IMR-90 (cell line): ENCODE measurements at regions not wholly inside any gene's neighbourhood (a gene's known extent, or its start where the extent isn't known, plus 50 kb on each side); places are given as distances from the start of the nearest gene placed in this dataset.

Source experiments
- ATAC-seq: fragments of 200-7000 bp; cut with Tn5 transposase; 2 replicates; pipeline ENCODE4 v1.9.1; 2020; ENCODE audit warnings: low read depth, mild to moderate bottlenecking, moderate library complexity
- BruUV-seq: library from RNA; stranded (reverse); fragments of 400-500 nt; replicated peaks from 2 replicates; lab custom pipeline; 2021; lab: Mats Ljungman, UMichigan
- CTCF ChIA-PET: fragments of 300-600 bp; formaldehyde crosslinking; extraction: SDS; loops from one replicate; lab custom pipeline; 2021; ENCODE audit warnings: antibody characterized with exemption; lab: Yijun Ruan, JAX
- POLR2A ChIA-PET: fragments of 300-600 bp; sonication (Branson Sonifier 250); formaldehyde crosslinking; loops from one replicate; lab custom pipeline; 2022; ENCODE audit warnings: antibody characterized with exemption; ENCODE audit not compliant: unreplicated experiment; lab: Charles Lee
- DNase-seq: peaks from one replicate; pipeline ENCODE4 v3.0.0; 2013
- H2AFZ ChIP-seq: replicated peaks from 2 replicates; pipeline ENCODE3; 2013; ENCODE audit warnings: low read length, mild to moderate bottlenecking; ENCODE audit not compliant: poor library complexity
- H2AK5ac ChIP-seq: 2 replicates; pipeline ENCODE4 v1.6.1; 2013; ENCODE audit warnings: low read depth, low read length, inconsistent platforms
- H2AK9ac ChIP-seq: replicated peaks from 2 replicates; pipeline ENCODE3; 2013; ENCODE audit warnings: mild to moderate bottlenecking, low read depth, low read length, moderate library complexity; ENCODE audit not compliant: poor library complexity
- H2BK120ac ChIP-seq: 2 replicates; pipeline ENCODE4 v1.6.1; 2013; ENCODE audit warnings: low read depth, low read length, inconsistent platforms
- H2BK15ac ChIP-seq: 3 replicates; pipeline ENCODE4 v1.6.1; 2013; ENCODE audit warnings: low read depth, low read length, inconsistent platforms
- H2BK20ac ChIP-seq: 2 replicates; pipeline ENCODE4 v1.6.1; 2013; ENCODE audit warnings: low read depth, mild to moderate bottlenecking, inconsistent platforms, low read length, moderate library complexity
- H2BK5ac ChIP-seq: 2 replicates; pipeline ENCODE4 v1.6.1; 2013; ENCODE audit warnings: mild to moderate bottlenecking, low read depth, low read length, inconsistent platforms; ENCODE audit not compliant: poor library complexity, severe bottlenecking
- H3K14ac ChIP-seq: replicated peaks from 2 replicates; pipeline ENCODE4 v1.6.1; 2013; ENCODE audit warnings: low read depth, low read length, inconsistent platforms
- H3K18ac ChIP-seq: 2 replicates; pipeline ENCODE4 v1.6.1; 2013; ENCODE audit warnings: low read depth, low read length, control low read depth
- H3K23ac ChIP-seq: 2 replicates; pipeline ENCODE4 v1.6.1; 2013; ENCODE audit warnings: low read depth, low read length, inconsistent platforms
- H3K27ac ChIP-seq: 2 replicates; pipeline ENCODE4 v1.5.1; 2013; ENCODE audit warnings: mild to moderate bottlenecking, control low read depth, low read length; ENCODE audit not compliant: insufficient read depth
- H3K27me3 ChIP-seq: 2 replicates; pipeline ENCODE4 v1.6.1; 2013; ENCODE audit warnings: low read length; ENCODE audit not compliant: control insufficient read depth, insufficient read depth
- H3K36me3 ChIP-seq: 2 replicates; pipeline ENCODE4 v1.6.1; 2013; ENCODE audit warnings: low read length, mixed read lengths; ENCODE audit not compliant: control insufficient read depth, insufficient read depth
- H3K4ac ChIP-seq: 2 replicates; pipeline ENCODE4 v1.6.1; 2013; ENCODE audit warnings: low read depth, low read length, inconsistent platforms
- H3K4me1 ChIP-seq: 2 replicates; pipeline ENCODE4 v1.6.1; 2013; ENCODE audit warnings: low read length, mixed read lengths; ENCODE audit not compliant: control insufficient read depth, insufficient read depth
- H3K4me2 ChIP-seq: 2 replicates; pipeline ENCODE4 v1.6.1; 2013; ENCODE audit warnings: low read depth, mild to moderate bottlenecking, control low read depth, low read length, moderate library complexity
- H3K4me3 ChIP-seq: 2 replicates; pipeline ENCODE4 v1.5.1; 2013; ENCODE audit warnings: low read depth, mild to moderate bottlenecking, control low read depth, low read length, moderate library complexity; ENCODE audit not compliant: insufficient read depth
- H3K56ac ChIP-seq: 2 replicates; pipeline ENCODE4 v1.6.1; 2013; ENCODE audit warnings: low read length, inconsistent platforms; ENCODE audit not compliant: insufficient read depth; ENCODE audit errors: extremely low read depth
- H3K79me1 ChIP-seq, 2 experiments: 2 replicates each; pipeline ENCODE4 v1.6.1; 2013; ENCODE audit warnings: low read length in 2 of 2, inconsistent platforms in 1 of 2, low read depth in 1 of 2
- H3K9ac ChIP-seq: 2 replicates; pipeline ENCODE4 v1.6.1; 2013; ENCODE audit warnings: low read depth, low read length, control low read depth
- H3K9me1 ChIP-seq: 2 replicates; pipeline ENCODE4 v1.6.1; 2013; ENCODE audit warnings: low read length, inconsistent platforms; ENCODE audit not compliant: insufficient read depth
- H3K9me3 ChIP-seq: 2 replicates; pipeline ENCODE4 v1.6.1; 2013; ENCODE audit warnings: low read length; ENCODE audit not compliant: control insufficient read depth, insufficient read depth
- H4K20me1 ChIP-seq: 2 replicates; pipeline ENCODE4 v1.6.1; 2013; ENCODE audit warnings: low read length, inconsistent platforms; ENCODE audit not compliant: insufficient read depth
- H4K5ac ChIP-seq: 2 replicates; pipeline ENCODE4 v1.6.1; 2013; ENCODE audit warnings: mild to moderate bottlenecking, low read depth, low read length, control low read depth
- H4K8ac ChIP-seq, 2 experiments: 2 replicates each; pipeline ENCODE4 v1.6.1; 2013; ENCODE audit warnings: low read depth in 2 of 2, low read length in 2 of 2, control low read depth in 1 of 2, inconsistent platforms in 1 of 2
- H4K91ac ChIP-seq: 2 replicates; pipeline ENCODE4 v1.6.1; 2013; ENCODE audit warnings: low read depth, low read length, inconsistent platforms; ENCODE audit not compliant: insufficient read depth
- BHLHE40 ChIP-seq: fragments of 150-350 bp; IDR thresholded peaks from 2 replicates; pipeline ENCODE4 v1.6.1; 2016; ENCODE audit warnings: mild to moderate bottlenecking, low read depth, low read length
- CEBPB ChIP-seq: IDR thresholded peaks from 2 replicates; pipeline ENCODE4 v1.6.1; 2012; ENCODE audit warnings: low read depth, low read length, improper control_type of control experiment
- CHD1 ChIP-seq: IDR thresholded peaks from 2 replicates; pipeline ENCODE4 v1.6.1; 2012; ENCODE audit warnings: low read depth, low read length, improper control_type of control experiment
- CTCF ChIP-seq: conservative IDR thresholded peaks from 2 replicates; pipeline ENCODE4 v1.5.1; 2012; ENCODE audit warnings: mild to moderate bottlenecking, low read depth, low read length, improper control_type of control experiment
- FOS ChIP-seq: fragments of 150-350 bp; IDR thresholded peaks from 2 replicates; pipeline ENCODE4 v1.6.1; 2016; ENCODE audit warnings: low read depth, low read length
- MAFK ChIP-seq: IDR thresholded peaks from 2 replicates; pipeline ENCODE4 v1.6.1; 2012; ENCODE audit warnings: low read depth, low read length, improper control_type of control experiment
- MAZ ChIP-seq: IDR thresholded peaks from 2 replicates; pipeline ENCODE4 v1.6.1; 2012; ENCODE audit warnings: low read depth, mild to moderate bottlenecking, low read length, improper control_type of control experiment, moderate library complexity, borderline replicate concordance
- MXI1 ChIP-seq: IDR thresholded peaks from 2 replicates; pipeline ENCODE4 v1.6.1; 2012; ENCODE audit warnings: low read depth, mild to moderate bottlenecking, low read length, moderate library complexity, borderline replicate concordance
- NFE2L2 ChIP-seq: fragments of 150-350 bp; IDR thresholded peaks from 2 replicates; pipeline ENCODE4 v1.6.1; 2016; ENCODE audit warnings: low read depth, mild to moderate bottlenecking, low read length
- POLR2A ChIP-seq: IDR thresholded peaks from 2 replicates; pipeline ENCODE4 v1.6.1; 2012; ENCODE audit warnings: mild to moderate bottlenecking, low read depth, low read length
- RAD21 ChIP-seq: IDR thresholded peaks from 2 replicates; pipeline ENCODE4 v1.6.1; 2012; ENCODE audit warnings: low read length, improper control_type of control experiment
- RCOR1 ChIP-seq: IDR thresholded peaks from 2 replicates; pipeline ENCODE4 v1.6.1; 2012; ENCODE audit warnings: mild to moderate bottlenecking, low read length, improper control_type of control experiment; ENCODE audit not compliant: insufficient replicate concordance
- RFX5 ChIP-seq: IDR thresholded peaks from 2 replicates; pipeline ENCODE4 v1.8.0; 2012; ENCODE audit warnings: low read depth, mild to moderate bottlenecking, low read length, moderate library complexity
- SMC3 ChIP-seq: fragments of 150-350 bp; IDR thresholded peaks from 2 replicates; pipeline ENCODE4 v1.6.1; 2016; ENCODE audit warnings: low read depth, mild to moderate bottlenecking, antibody characterized with exemption, low read length, moderate library complexity
- WGBS, 2 experiments: methylation state at CpG; one replicate each; pipeline versions ENCODE4 v1.1.5 to v1.1.7; 2013; ENCODE audit warnings: missing lambda C conversion rate in 2 of 2; ENCODE audit not compliant: insufficient read length in 1 of 2; ENCODE audit errors: extremely low coverage in 2 of 2; 5-methylcytosine and 5-hydroxymethylcytosine counted together
- dilution Hi-C: fragments of 300-500 bp; cut with HindIII; formaldehyde crosslinking; loops from one replicate; pipeline ENCODE4 v1.14.3; 2018; ENCODE audit warnings: low sequenced_read_pairs; ENCODE audit not compliant: unreplicated experiment
- in situ Hi-C: fragments of 300-500 bp; cut with MboI; formaldehyde crosslinking; loops from 3 replicates; pipeline ENCODE4 v1.14.3; 2019; ENCODE audit warnings: low sequenced_read_pairs, inconsistent platforms, mixed read lengths
- intact Hi-C: fragments of 100-400 bp; cut with micrococcal nuclease; formaldehyde crosslinking; loops from 2 replicates; pipeline ENCODE4 v1.10.0; 2022
- TF ChIP-seq, protein P1 (sequence below): fragments of 150-350 bp; IDR thresholded peaks from 2 replicates; pipeline ENCODE4 v1.6.1; 2016; ENCODE audit warnings: low read depth, mild to moderate bottlenecking, low read length, moderate library complexity, borderline replicate concordance
- TF ChIP-seq, protein P2 (sequence below): fragments of 150-350 bp; IDR thresholded peaks from 2 replicates; pipeline ENCODE4 v1.6.1; 2017; ENCODE audit warnings: mild to moderate bottlenecking, antibody characterized with exemption, low read length, low read depth

DNA sequence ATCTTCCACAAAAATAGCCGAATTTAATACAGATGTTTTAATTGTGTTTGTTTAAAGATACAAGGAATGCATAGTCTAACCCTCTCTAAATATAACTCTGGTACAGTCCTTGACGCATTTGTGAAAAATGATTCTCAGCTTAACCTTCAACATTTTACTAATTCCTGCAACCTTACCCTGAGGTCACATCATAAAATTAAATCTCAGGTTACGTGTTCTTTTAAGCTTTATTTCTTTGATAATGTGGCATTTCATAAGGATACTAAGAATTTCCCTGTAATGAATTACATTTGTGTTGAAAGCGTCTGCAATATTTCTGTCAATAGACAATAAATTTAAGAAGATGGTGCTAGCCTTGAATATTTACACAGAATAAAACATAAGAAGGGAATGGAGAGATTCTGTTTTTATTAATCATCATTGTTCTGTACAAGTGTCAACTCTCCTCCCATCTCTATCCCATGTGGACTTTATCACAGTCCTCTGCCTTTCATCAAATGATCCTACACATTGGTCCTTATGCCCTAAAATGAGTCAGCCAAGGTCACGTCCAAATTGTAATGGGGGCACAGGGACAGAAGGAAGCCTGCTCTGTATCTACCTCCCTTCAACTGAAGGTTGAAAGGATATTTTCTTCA, 769.3 kb upstream of the FLRT2 start:
- no CpG with 5 or more reads among the region's 5 CpGs for WGBS, 2 experiments
- Histone ChIP-seq H3K4ac (no peak overlapping the region), H4K20me1 (no peaks in the 10 kb centered on the region), H3K9me1 (no peaks in the 10 kb centered on the region), H3K36me3 (no peaks in the 10 kb centered on the region), H4K5ac (no peak overlapping the region), H2BK120ac (no peak overlapping the region), H3K9ac (no peak overlapping the region), H2BK5ac (no peak overlapping the region), H2AK5ac (no peak overlapping the region), H3K79me1 (no peaks in the 10 kb centered on the region), H3K56ac (no peak overlapping the region), H2BK20ac (no peak overlapping the region), H2BK15ac (no peak overlapping the region), H3K27me3 (no peaks in the 10 kb centered on the region), H2AK9ac (no peak overlapping the region), H3K23ac (no peak overlapping the region), H3K18ac (no peak overlapping the region), H4K8ac (no peak overlapping the region), H4K91ac (no peak overlapping the region), H3K14ac (no peak overlapping the region), H3K4me1 (no peaks in the 10 kb centered on the region), H3K4me2 (no peak overlapping the region), H2AFZ (no peak overlapping the region), H3K27ac (no peak overlapping the region), H3K4me3 (no peak overlapping the region), H3K9me3 (peaks cover 4% of the 10 kb centered on the region; the same call in 1 of the 2 replicates)
- in situ Hi-C loops = no loop called here
- dilution Hi-C loops = no loop called here
- ChIA-PET POLR2A (no interaction called here), CTCF (no interaction called here)
- BruUV-seq = no TSS peak
- no peak for ATAC-seq
- no peak for DNase-seq
- TF ChIP-seq FOS = no peak
- no peak for TF ChIP-seq RFX5
- TF ChIP-seq, protein P1, sequence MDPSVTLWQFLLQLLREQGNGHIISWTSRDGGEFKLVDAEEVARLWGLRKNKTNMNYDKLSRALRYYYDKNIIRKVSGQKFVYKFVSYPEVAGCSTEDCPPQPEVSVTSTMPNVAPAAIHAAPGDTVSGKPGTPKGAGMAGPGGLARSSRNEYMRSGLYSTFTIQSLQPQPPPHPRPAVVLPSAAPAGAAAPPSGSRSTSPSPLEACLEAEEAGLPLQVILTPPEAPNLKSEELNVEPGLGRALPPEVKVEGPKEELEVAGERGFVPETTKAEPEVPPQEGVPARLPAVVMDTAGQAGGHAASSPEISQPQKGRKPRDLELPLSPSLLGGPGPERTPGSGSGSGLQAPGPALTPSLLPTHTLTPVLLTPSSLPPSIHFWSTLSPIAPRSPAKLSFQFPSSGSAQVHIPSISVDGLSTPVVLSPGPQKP = no peak
- no peak for TF ChIP-seq NFE2L2
- TF ChIP-seq CHD1 = no peak
- no peak for TF ChIP-seq MXI1
- no peak for TF ChIP-seq BHLHE40
- TF ChIP-seq, protein P2, sequence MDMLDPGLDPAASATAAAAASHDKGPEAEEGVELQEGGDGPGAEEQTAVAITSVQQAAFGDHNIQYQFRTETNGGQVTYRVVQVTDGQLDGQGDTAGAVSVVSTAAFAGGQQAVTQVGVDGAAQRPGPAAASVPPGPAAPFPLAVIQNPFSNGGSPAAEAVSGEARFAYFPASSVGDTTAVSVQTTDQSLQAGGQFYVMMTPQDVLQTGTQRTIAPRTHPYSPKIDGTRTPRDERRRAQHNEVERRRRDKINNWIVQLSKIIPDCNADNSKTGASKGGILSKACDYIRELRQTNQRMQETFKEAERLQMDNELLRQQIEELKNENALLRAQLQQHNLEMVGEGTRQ = no peak
- no peak for TF ChIP-seq POLR2A
- no peak for TF ChIP-seq CTCF
- no peak for TF ChIP-seq RCOR1
- no peak for TF ChIP-seq MAFK
- TF ChIP-seq SMC3 = no peak
- no peak for TF ChIP-seq RAD21
- no peak for TF ChIP-seq MAZ
- no peak for TF ChIP-seq CEBPB
- intact Hi-C loops = no loop called here
